ENCODE measurements at regions not wholly inside any gene's neighbourhood (a gene's known extent, or its start where the extent isn't known, plus 50 kb on each side); places are given as distances from the start of the nearest gene placed in this dataset.

- TF ChIP-seq GATA3 (IDR thresholded peaks at IDR 0.05; ENCODE audit: low read depth, low read length) (no peak), GATA2 (IDR thresholded peaks at IDR 0.05; ENCODE audit: low read depth, low read length) (no peak)
Observed at GRCh38 chr16:51382940-51383339, 231.9 kb upstream of the SALL1 start.

Data from SH-SY5Y (cell line).